H1 (cell line): ENCODE measurements at regions not wholly inside any gene's neighbourhood (a gene's known extent, or its start where the extent isn't known, plus 50 kb on each side); places are given as distances from the start of the nearest gene placed in this dataset.

Source experiments
- CHD1 ChIP-seq: IDR thresholded peaks from 2 replicates; pipeline ENCODE4 v1.6.1; 2012; ENCODE audit warnings: low read depth, low read length, improper control_type of control experiment
- CTCF ChIP-seq, 3 experiments: IDR thresholded peaks; 1 replicate in 2 of 3; 2 replicates in 1 of 3; pipeline versions ENCODE4 v1.5.1 to v1.6.1; 2011; ENCODE audit warnings: low read length in 3 of 3, mild to moderate bottlenecking in 3 of 3, inconsistent platforms in 2 of 3, low read depth in 1 of 3, moderate library complexity in 1 of 3; ENCODE audit not compliant: insufficient read depth in 1 of 3; ENCODE audit errors: control extremely low read depth in 1 of 3
- RBBP5 ChIP-seq: IDR thresholded peaks from 2 replicates; pipeline ENCODE4 v1.7.1; 2012; ENCODE audit warnings: low read depth, mild to moderate bottlenecking, inconsistent platforms, low read length, moderate library complexity, borderline replicate concordance

- TF ChIP-seq CTCF (IDR thresholded peaks at IDR 0.05; ENCODE audit: control extremely low read depth in 1 of 3, insufficient read depth in 1 of 3, low read depth in 1 of 3, low read length in 3 of 3) (no peak), RBBP5 (no peak), CHD1 (no peak)
Observed at GRCh38 chr4:18185491-18185890, 163.9 kb upstream of the LCORL start (continued).
